ENCODE measurements at regions not wholly inside any gene's neighbourhood (a gene's known extent, or its start where the extent isn't known, plus 50 kb on each side); places are given as distances from the start of the nearest gene placed in this dataset.

- Histone ChIP-seq H3K27me3 (no peaks in the 10 kb centered on the region), H3K36me3 (no peaks in the 10 kb centered on the region), H3K27ac (no peak overlapping the region), H3K4me3 (no peak overlapping the region), H3K9me3 (no peaks in the 10 kb centered on the region), H3K4me1 (no peaks in the 10 kb centered on the region)
- intact Hi-C loops (cut with DNase I) = no loop called here
- TF ChIP-seq CTCF (IDR thresholded peaks at IDR 0.05) = no peak
- no peak for ATAC-seq
- DNase-seq = no peak
- no peak for FAIRE-seq
These were observed 938.3 kb upstream of the PTPRD start for GRCh38 chr9:11551106-11551505.

- 48 to 81% methylated on average over 2 of the region's 2 CpGs for WGBS, 2 donors
- Histone ChIP-seq H3K4me1 (no peaks in the 10 kb centered on the region), H3K36me3 (no peaks in the 10 kb centered on the region), H3K4me3 (no peak overlapping the region), H3K9me3 (no peaks in the 10 kb centered on the region), H3K27me3 (no peaks in the 10 kb centered on the region), H3K27ac (no peak overlapping the region)
- TF ChIP-seq CTCF (IDR thresholded peaks at IDR 0.05) = no peak
- ATAC-seq = no peak
- intact Hi-C loops (cut with DNase I) = no loop called here
- FAIRE-seq = no peak
- DNase-seq = no peak
These were observed 945.2 kb upstream of the PTPRD start for GRCh38 chr9:11558043-11558442.

- no peak for ATAC-seq
- Histone ChIP-seq H3K4me1 (no peaks in the 10 kb centered on the region), H3K36me3 (no peaks in the 10 kb centered on the region), H3K4me3 (no peak overlapping the region), H3K27ac (no peak overlapping the region), H3K9me3 (no peaks in the 10 kb centered on the region), H3K27me3 (no peaks in the 10 kb centered on the region)
- DNase-seq = no peak
- intact Hi-C loops (cut with DNase I) = no loop called here
- TF ChIP-seq CTCF (IDR thresholded peaks at IDR 0.05) = no peak
- 32 to 38% methylated on average over 3 of the region's 3 CpGs for WGBS, 2 donors
- no peak for FAIRE-seq
These were observed 946.4 kb upstream of the PTPRD start for GRCh38 chr9:11559001-11559776.

GRCh38 chr9:11577522-11577921, 964.7 kb upstream of the PTPRD start:
- ATAC-seq = peak in 2 of 4 donors; percentile 41 to 65
- no peaks in the 10 kb centered on the region for H3K36me3 ChIP-seq
- DNase-seq = no peak
- no peak overlapping the region for H3K4me3 ChIP-seq
- TF ChIP-seq CTCF (IDR thresholded peaks at IDR 0.05) = no peak
- intact Hi-C loops (cut with DNase I) = no loop called here
- no peaks in the 10 kb centered on the region for H3K4me1 ChIP-seq
- H3K27me3 ChIP-seq = no peaks in the 10 kb centered on the region
- H3K27ac ChIP-seq = no peak overlapping the region
- WGBS, 2 donors = 17% methylated on average over 2 of the region's 2 CpGs
- no peak for FAIRE-seq
- no peaks in the 10 kb centered on the region for H3K9me3 ChIP-seq

GRCh38 chr9:11595756-11596155, 983.0 kb upstream of the PTPRD start:
- FAIRE-seq (no peak), DNase-seq (no peak)

More at GRCh38 chr9:11595756-11596155, 983.0 kb upstream of the PTPRD start:
- Histone ChIP-seq H3K36me3 (no peaks in the 10 kb centered on the region), H3K27me3 (no peaks in the 10 kb centered on the region), H3K4me3 (no peak overlapping the region), H3K4me1 (no peaks in the 10 kb centered on the region), H3K27ac (no peak overlapping the region), H3K9me3 (no peaks in the 10 kb centered on the region)
- ATAC-seq = no peak
- intact Hi-C loops (cut with DNase I) = no loop called here
- TF ChIP-seq CTCF (IDR thresholded peaks at IDR 0.05) = no peak

All from pancreas (tissue), 10 donors.